H1 (cell line): ENCODE measurements at regions not wholly inside any gene's neighbourhood (a gene's known extent, or its start where the extent isn't known, plus 50 kb on each side); places are given as distances from the start of the nearest gene placed in this dataset.

ENCODE experiments used
- ASH2L ChIP-seq: fragments of 200-600, 300-600 bp; sonication (generic); IDR thresholded peaks from one replicate; pipeline ENCODE4 v1.7.1; 2017; ENCODE audit warnings: low read length
- EGR1 ChIP-seq: IDR thresholded peaks from 2 replicates; pipeline ENCODE4 v1.6.1; 2011; ENCODE audit warnings: low read depth, low read length, borderline replicate concordance
- SIX5 ChIP-seq: IDR thresholded peaks from 2 replicates; pipeline ENCODE4 v1.6.1; 2011; ENCODE audit warnings: mild to moderate bottlenecking, low read depth, low read length
- SUZ12 ChIP-seq: fragments of 200-600 bp; sonication (generic); IDR thresholded peaks from 2 replicates; pipeline ENCODE4 v1.6.1; 2012; ENCODE audit warnings: mild to moderate bottlenecking, inconsistent platforms, low read length, moderate library complexity, mixed read lengths

GRCh38 chrX:16251782-16252181, 84.5 kb downstream of the MAGEB17 start (continued):
- TF ChIP-seq SIX5 = no peak
- TF ChIP-seq EGR1 = no peak
- TF ChIP-seq SUZ12 = no peak
- TF ChIP-seq ASH2L = no peak
